CD4-positive, alpha-beta T cell (primary cell): ENCODE measurements at regions not wholly inside any gene's neighbourhood (a gene's known extent, or its start where the extent isn't known, plus 50 kb on each side); places are given as distances from the start of the nearest gene placed in this dataset.

Experiments
- ATAC-seq: fragments of 200-7000 bp; cut with Tn5 transposase; one replicate; pipeline ENCODE4 v1.10.0; 2022; ENCODE audit warnings: mild to moderate bottlenecking; ENCODE audit not compliant: poor library complexity
- CTCF ChIA-PET: fragments of 350-600 bp; sonication (Branson Sonifier 250); formaldehyde crosslinking; loops from one replicate; lab custom pipeline; 2021; ENCODE audit warnings: antibody characterized with exemption, inconsistent platforms; lab: Charles Lee
- POLR2A ChIA-PET: fragments of 350-600 bp; sonication (Branson Sonifier 250); formaldehyde crosslinking; loops from one replicate; lab custom pipeline; 2021; ENCODE audit warnings: antibody characterized with exemption, inconsistent platforms; lab: Charles Lee
- DNase-seq, 14 experiments: peaks; one replicate each; pipeline ENCODE4 v3.0.0-alpha.2; 2013 to 2020; ENCODE audit warnings: mixed read lengths in 2 of 14
- H3K27ac ChIP-seq, 2 donors: one replicate each; pipeline versions ENCODE4 v1.5.1 to v1.7.0; 2013; ENCODE audit warnings: low read length in 2 of 2, low read depth in 1 of 2, mild to moderate bottlenecking in 1 of 2
- H3K27me3 ChIP-seq, 2 experiments: 1 replicate in 1 of 2; 2 replicates in 1 of 2; pipeline versions ENCODE4 v1.6.1 to v1.7.0; 2013; ENCODE audit warnings: low read length in 2 of 2, control low read depth in 1 of 2, mild to moderate bottlenecking in 1 of 2, moderate library complexity in 1 of 2; ENCODE audit not compliant: insufficient read depth in 2 of 2, control insufficient read depth in 1 of 2
- H3K36me3 ChIP-seq: one replicate; pipeline ENCODE4 v1.6.1; 2013; ENCODE audit warnings: low read length, control low read depth; ENCODE audit not compliant: insufficient read depth
- H3K4me1 ChIP-seq: one replicate; pipeline ENCODE4 v1.6.1; 2013; ENCODE audit warnings: low read length, control low read depth; ENCODE audit not compliant: insufficient read depth
- H3K4me3 ChIP-seq: one replicate; pipeline ENCODE4 v1.5.1; 2013; ENCODE audit warnings: mild to moderate bottlenecking, low read length, moderate library complexity
- H3K9me3 ChIP-seq, 2 experiments: 1 replicate in 1 of 2; 2 replicates in 1 of 2; pipeline versions ENCODE4 v1.6.1 to v1.7.0; 2013; ENCODE audit warnings: low read length in 2 of 2, mild to moderate bottlenecking in 2 of 2, control low read depth in 1 of 2, moderate library complexity in 1 of 2; ENCODE audit not compliant: control insufficient read depth in 1 of 2, insufficient read depth in 1 of 2
- H3K27ac Mint-ChIP-seq: one replicate; pipeline ENCODE4 v1.8.0; 2020; ENCODE audit warnings: mixed read lengths
- H3K27me3 Mint-ChIP-seq: one replicate; pipeline ENCODE4 v1.8.0; 2021; ENCODE audit warnings: mixed read lengths
- H3K36me3 Mint-ChIP-seq: one replicate; pipeline ENCODE4 v1.8.0; 2021; ENCODE audit warnings: low read depth, mixed read lengths
- H3K4me1 Mint-ChIP-seq: one replicate; pipeline ENCODE4 v1.8.0; 2021; ENCODE audit warnings: low read depth, mixed read lengths
- H3K4me3 Mint-ChIP-seq: one replicate; pipeline ENCODE4 v1.8.0; 2020; ENCODE audit warnings: mild to moderate bottlenecking, mixed read lengths
- H3K9me3 Mint-ChIP-seq: one replicate; pipeline ENCODE4 v1.8.0; 2020; ENCODE audit warnings: mixed read lengths
- intact Hi-C, 2 experiments: fragments of 100-400 bp; cut with DNase I in 1 of 2; cut with micrococcal nuclease in 1 of 2; formaldehyde crosslinking; loops; one replicate each; pipeline versions ENCODE4 v1.15.1 to v1.9.0; 2023 to 2025; cut with DNase I, micrococcal nuclease
- TF ChIP-seq, protein P1 (sequence below): fragments of 200-600 bp; IDR thresholded peaks from one replicate; pipeline ENCODE4 v1.8.0; 2022; ENCODE audit warnings: antibody characterized with exemption, mild to moderate bottlenecking

DNA sequence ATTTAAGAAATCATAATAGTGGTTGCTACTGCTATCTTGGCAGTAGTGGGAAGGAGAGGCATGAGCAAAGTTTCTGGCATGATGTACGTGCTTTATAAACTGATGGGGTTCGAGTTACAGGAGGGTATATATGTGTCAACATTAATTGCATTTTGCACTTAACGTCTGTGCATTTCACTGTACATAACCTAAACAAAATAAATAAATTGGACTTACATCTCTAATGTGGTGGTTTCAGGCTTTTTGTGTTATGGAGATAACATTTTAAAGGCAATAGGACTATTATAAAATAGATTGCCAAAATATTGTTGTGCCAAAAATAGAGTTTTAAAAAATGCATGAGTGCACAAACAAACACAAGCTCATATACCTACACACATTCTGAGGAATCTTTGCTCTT lies 1001.1 kb upstream of the GJE1 start:
- TF ChIP-seq, protein P1, sequence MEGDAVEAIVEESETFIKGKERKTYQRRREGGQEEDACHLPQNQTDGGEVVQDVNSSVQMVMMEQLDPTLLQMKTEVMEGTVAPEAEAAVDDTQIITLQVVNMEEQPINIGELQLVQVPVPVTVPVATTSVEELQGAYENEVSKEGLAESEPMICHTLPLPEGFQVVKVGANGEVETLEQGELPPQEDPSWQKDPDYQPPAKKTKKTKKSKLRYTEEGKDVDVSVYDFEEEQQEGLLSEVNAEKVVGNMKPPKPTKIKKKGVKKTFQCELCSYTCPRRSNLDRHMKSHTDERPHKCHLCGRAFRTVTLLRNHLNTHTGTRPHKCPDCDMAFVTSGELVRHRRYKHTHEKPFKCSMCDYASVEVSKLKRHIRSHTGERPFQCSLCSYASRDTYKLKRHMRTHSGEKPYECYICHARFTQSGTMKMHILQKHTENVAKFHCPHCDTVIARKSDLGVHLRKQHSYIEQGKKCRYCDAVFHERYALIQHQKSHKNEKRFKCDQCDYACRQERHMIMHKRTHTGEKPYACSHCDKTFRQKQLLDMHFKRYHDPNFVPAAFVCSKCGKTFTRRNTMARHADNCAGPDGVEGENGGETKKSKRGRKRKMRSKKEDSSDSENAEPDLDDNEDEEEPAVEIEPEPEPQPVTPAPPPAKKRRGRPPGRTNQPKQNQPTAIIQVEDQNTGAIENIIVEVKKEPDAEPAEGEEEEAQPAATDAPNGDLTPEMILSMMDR = no peak
- ATAC-seq (no peak), DNase-seq (no peak)
- Histone ChIP-seq H3K9me3 (no peaks in the 10 kb centered on the region), H3K4me3 (no peak overlapping the region), H3K4me1 (no peaks in the 10 kb centered on the region), H3K27me3 (no peaks in the 10 kb centered on the region), H3K36me3 (no peaks in the 10 kb centered on the region), H3K27ac (no peak overlapping the region)
- ChIA-PET CTCF (no interaction called here), POLR2A (no interaction called here)
- Mint-ChIP-seq H3K4me1 (no peaks in the 10 kb centered on the region), H3K4me3 (no peak overlapping the region), H3K36me3 (no peaks in the 10 kb centered on the region), H3K9me3 (no peaks in the 10 kb centered on the region), H3K27ac (no peak overlapping the region), H3K27me3 (no peaks in the 10 kb centered on the region)
- intact Hi-C loops = no loop called here

GRCh38 chr6:141123497-141123896 lies 1009.2 kb upstream of the GJE1 start:
- Histone ChIP-seq H3K36me3 (no peaks in the 10 kb centered on the region), H3K27ac (no peak overlapping the region), H3K4me1 (no peaks in the 10 kb centered on the region), H3K27me3 (no peaks in the 10 kb centered on the region), H3K4me3 (no peak overlapping the region), H3K9me3 (no peaks in the 10 kb centered on the region)
- ATAC-seq (no peak), DNase-seq (no peak)
- Mint-ChIP-seq H3K27ac (no peak overlapping the region), H3K27me3 (peaks cover 5% of the 10 kb centered on the region), H3K4me1 (no peaks in the 10 kb centered on the region), H3K36me3 (no peaks in the 10 kb centered on the region), H3K9me3 (no peaks in the 10 kb centered on the region), H3K4me3 (no peak overlapping the region)
- POLR2A ChIA-PET = no interaction called here
- CTCF ChIA-PET = no interaction called here
- intact Hi-C loops = no loop called here
- TF ChIP-seq, protein P1 = no peak

DNA sequence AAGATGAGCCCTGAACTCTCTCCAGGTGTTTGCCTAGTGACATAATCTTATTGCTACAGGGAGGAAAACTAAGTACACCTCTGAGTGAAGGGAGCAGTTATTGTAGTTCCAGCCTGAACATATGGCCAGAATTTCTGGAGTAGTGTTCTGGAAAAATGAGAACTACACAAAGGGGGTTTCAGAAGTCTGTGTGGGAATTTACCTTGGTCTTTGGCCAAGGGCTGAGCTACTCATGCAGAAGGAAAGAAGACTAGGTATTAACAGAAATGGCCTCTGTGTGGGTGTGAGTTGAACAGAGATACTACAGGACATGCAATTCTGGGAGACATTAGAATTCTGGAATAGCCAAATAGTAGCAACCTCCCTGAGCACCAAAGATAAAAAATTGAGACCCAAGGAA lies 1009.7 kb upstream of the GJE1 start:
- DNase-seq = no peak
- CTCF ChIA-PET = no interaction called here
- Mint-ChIP-seq H3K27me3 (peaks cover 5% of the 10 kb centered on the region), H3K4me3 (no peak overlapping the region), H3K9me3 (no peaks in the 10 kb centered on the region), H3K4me1 (no peaks in the 10 kb centered on the region), H3K36me3 (no peaks in the 10 kb centered on the region), H3K27ac (no peak overlapping the region)
- Histone ChIP-seq H3K27me3 (no peaks in the 10 kb centered on the region), H3K9me3 (no peaks in the 10 kb centered on the region), H3K4me3 (no peak overlapping the region), H3K36me3 (no peaks in the 10 kb centered on the region), H3K27ac (no peak overlapping the region), H3K4me1 (no peaks in the 10 kb centered on the region)
- TF ChIP-seq, protein P1 = no peak
- intact Hi-C loops = no loop called here
- POLR2A ChIA-PET = no interaction called here
- ATAC-seq = no peak
